HG03378 (cell line): ENCODE measurements at regions not wholly inside any gene's neighbourhood (a gene's known extent, or its start where the extent isn't known, plus 50 kb on each side); places are given as distances from the start of the nearest gene placed in this dataset.
"Not testable (repeated sequence)": the region's sequence is repeated elsewhere in the genome, so short reads cannot be mapped to it uniquely, and the experiment has no call there.

Source experiments
- ATAC-seq: cut with Tn5 transposase; IDR thresholded peaks from one replicate; pipeline ENCODE4 v1.9.1; 2021; ENCODE audit warnings: mild to moderate bottlenecking, moderate library complexity; ENCODE audit not compliant: unreplicated experiment

- no peak for ATAC-seq
These were observed 90.3 kb upstream of the RANBP6 start for GRCh38 chr9:6105738-6106137.

- not testable (repeated sequence) for ATAC-seq
These were observed 89.0 kb upstream of the RANBP6 start for GRCh38 chr9:6104406-6104805.

- not testable (repeated sequence) for ATAC-seq
These were observed 88.5 kb upstream of the RANBP6 start for GRCh38 chr9:6103911-6104310.

- not testable (repeated sequence) for ATAC-seq
These were observed 87.0 kb upstream of the RANBP6 start for GRCh38 chr9:6102336-6102987.

GRCh38 chr9:6101725-6102124 is 86.3 kb upstream of the RANBP6 start:
- ATAC-seq: not testable (repeated sequence)

- not testable (repeated sequence) for ATAC-seq
These were observed 83.9 kb upstream of the RANBP6 start for GRCh38 chr9:6099346-6099745.

GRCh38 chr9:6098431-6098830 is 83.0 kb upstream of the RANBP6 start:
- no peak for ATAC-seq

GRCh38 chr9:6096821-6097220 is 81.4 kb upstream of the RANBP6 start:
- ATAC-seq: no peak

GRCh38 chr9:6090277-6091210 is 75.1 kb upstream of the RANBP6 start:
- no peak for ATAC-seq

GRCh38 chr9:6089300-6089699 is 73.9 kb upstream of the RANBP6 start:
- no peak for ATAC-seq

- no peak for ATAC-seq
These were observed 70.7 kb upstream of the RANBP6 start for GRCh38 chr9:6086006-6086655.

GRCh38 chr9:6080154-6080716 is 64.8 kb upstream of the RANBP6 start:
- no peak for ATAC-seq

GRCh38 chr9:6079386-6079785 is 64.0 kb upstream of the RANBP6 start:
- ATAC-seq: no peak

- no peak for ATAC-seq
These were observed 63.1 kb upstream of the RANBP6 start for GRCh38 chr9:6078382-6079105.

- ATAC-seq: no peak
These were observed 61.4 kb upstream of the RANBP6 start for GRCh38 chr9:6076851-6077250.

- no peak for ATAC-seq
These were observed 58.3 kb upstream of the RANBP6 start for GRCh38 chr9:6073731-6074130.

- no peak for ATAC-seq
These were observed 57.4 kb upstream of the RANBP6 start for GRCh38 chr9:6072865-6073264.

GRCh38 chr9:6072453-6072852 is 57.0 kb upstream of the RANBP6 start:
- ATAC-seq: no peak

- ATAC-seq: peak; percentile 98
These were observed 53.6 kb upstream of the RANBP6 start for GRCh38 chr9:6068983-6069382.

- no peak for ATAC-seq
These were observed 52.0 kb upstream of the RANBP6 start for GRCh38 chr9:6067426-6067825.
